Gastroesophageal sphincter (tissue), 4 donors: ENCODE measurements at regions not wholly inside any gene's neighbourhood (a gene's known extent, or its start where the extent isn't known, plus 50 kb on each side); places are given as distances from the start of the nearest gene placed in this dataset.

Experiments
- ATAC-seq: fragments of 150-250 bp; one replicate; pipeline ENCODE4 v1.9.1; 2016; ENCODE audit warnings: mild to moderate bottlenecking, moderate library complexity
- H3K27ac ChIP-seq, 4 donors: fragments of 200-600 bp; sonication (generic) in 3 of 4; 1 replicate in 3 of 4; 2 replicates in 1 of 4; pipeline ENCODE4 v1.5.1; 2016 to 2019
- H3K27me3 ChIP-seq: fragments of 200-600 bp; sonication (generic); one replicate; pipeline ENCODE4 v1.5.1; 2019
- H3K36me3 ChIP-seq, 2 donors: fragments of 200-600 bp; sonication (generic); one replicate each; pipeline ENCODE4 v1.5.1; 2019; ENCODE audit warnings: control low read depth in 1 of 2
- H3K4me1 ChIP-seq, 3 donors: fragments of 200-600 bp; sonication (generic); 1 replicate in 2 of 3; 2 replicates in 1 of 3; pipeline ENCODE4 v1.5.1; 2016 to 2019; ENCODE audit warnings: control low read depth in 2 of 3
- H3K4me3 ChIP-seq, 2 donors: fragments of 200-600 bp; sonication (generic); one replicate each; pipeline ENCODE4 v1.5.1; 2019; ENCODE audit warnings: mild to moderate bottlenecking in 1 of 2, moderate library complexity in 1 of 2
- H3K9me3 ChIP-seq, 3 donors: fragments of 200-600 bp; sonication (generic); one replicate each; pipeline ENCODE4 v1.5.1; 2017 to 2019; ENCODE audit warnings: control low read depth in 2 of 3
- CTCF ChIP-seq, 4 experiments: fragments of 200-600 bp in 2 of 4; fragments of 450-650 bp in 2 of 4; sonication (generic) in 1 of 4; IDR thresholded peaks; one replicate each; pipeline ENCODE4 v1.5.1; 2017 to 2019; ENCODE audit warnings: antibody characterized with exemption in 4 of 4, mild to moderate bottlenecking in 2 of 4, moderate library complexity in 2 of 4
- EP300 ChIP-seq: sonication (generic); formaldehyde crosslinking; IDR thresholded peaks from one replicate; pipeline ENCODE4 v1.6.1; 2017; ENCODE audit warnings: antibody characterized with exemption, mild to moderate bottlenecking
- POLR2A ChIP-seq, 2 donors: fragments of 450-650 bp; IDR thresholded peaks; one replicate each; pipeline ENCODE4 v1.6.1; 2017; ENCODE audit warnings: antibody characterized with exemption in 2 of 2, mild to moderate bottlenecking in 2 of 2, moderate library complexity in 1 of 2
- POLR2AphosphoS5 ChIP-seq: sonication (generic); formaldehyde crosslinking; IDR thresholded peaks from one replicate; pipeline ENCODE4 v1.6.1; 2017; ENCODE audit warnings: antibody characterized with exemption
- WGBS, 2 donors: methylation state at CpG; one replicate each; pipeline ENCODE4 v1.1.5; 2018; ENCODE audit warnings: low coverage in 1 of 2; 5-methylcytosine and 5-hydroxymethylcytosine counted together

GRCh38 chr13:40386586-40386985, 279.9 kb downstream of the FOXO1 start:
- TF ChIP-seq POLR2A (IDR thresholded peaks at IDR 0.05): no peak
- no peak for TF ChIP-seq EP300
- TF ChIP-seq POLR2AphosphoS5: no peak
- TF ChIP-seq CTCF (IDR thresholded peaks at IDR 0.05): no peak
- H3K27ac ChIP-seq: no peak overlapping the region
- no peak for ATAC-seq
- no peaks in the 10 kb centered on the region for H3K36me3 ChIP-seq
- 88 to 94% methylated on average over 4 of the region's 4 CpGs for WGBS, 2 donors
- H3K27me3 ChIP-seq: no peaks in the 10 kb centered on the region
- H3K4me3 ChIP-seq: no peak overlapping the region
- no peaks in the 10 kb centered on the region for H3K9me3 ChIP-seq
- H3K4me1 ChIP-seq: peaks cover 0 to 25% (median 0%) of the 10 kb centered on the region in 3 donors

- Histone ChIP-seq H3K9me3 (no peaks in the 10 kb centered on the region), H3K27ac (no peak overlapping the region), H3K4me1 (peaks cover 0 to 33% (median 0%) of the 10 kb centered on the region in 3 donors), H3K4me3 (no peak overlapping the region), H3K27me3 (no peaks in the 10 kb centered on the region), H3K36me3 (no peaks in the 10 kb centered on the region)
- WGBS, 2 donors: 85 to 88% methylated on average over 2 to 5 of the region's 6 CpGs
- ATAC-seq: no peak
- TF ChIP-seq EP300 (no peak), CTCF (IDR thresholded peaks at IDR 0.05) (no peak), POLR2AphosphoS5 (no peak), POLR2A (IDR thresholded peaks at IDR 0.05) (no peak)
Measured at GRCh38 chr13:40387775-40388174, 278.7 kb downstream of the FOXO1 start.

GRCh38 chr13:40388617-40389016, 277.8 kb downstream of the FOXO1 start:
- peaks cover 0 to 33% (median 0%) of the 10 kb centered on the region in 3 donors for H3K4me1 ChIP-seq
- no peak overlapping the region for H3K27ac ChIP-seq
- H3K27me3 ChIP-seq: no peaks in the 10 kb centered on the region
- H3K9me3 ChIP-seq: no peaks in the 10 kb centered on the region
- H3K36me3 ChIP-seq: no peaks in the 10 kb centered on the region
- TF ChIP-seq EP300: no peak
- no peak for TF ChIP-seq CTCF (IDR thresholded peaks at IDR 0.05)
- TF ChIP-seq POLR2AphosphoS5: no peak
- no peak for TF ChIP-seq POLR2A (IDR thresholded peaks at IDR 0.05)
- 77 to 100% methylated on average over 2 to 5 of the region's 11 CpGs for WGBS, 2 donors
- no peak overlapping the region for H3K4me3 ChIP-seq
- no peak for ATAC-seq

- Histone ChIP-seq H3K27me3 (no peaks in the 10 kb centered on the region), H3K4me1 (peaks cover 0 to 33% (median 0%) of the 10 kb centered on the region in 3 donors), H3K9me3 (no peaks in the 10 kb centered on the region), H3K27ac (no peak overlapping the region), H3K4me3 (no peak overlapping the region), H3K36me3 (no peaks in the 10 kb centered on the region)
- TF ChIP-seq POLR2A (IDR thresholded peaks at IDR 0.05) (no peak), POLR2AphosphoS5 (no peak), CTCF (IDR thresholded peaks at IDR 0.05) (no peak), EP300 (no peak)
- 33% methylated on average over 2 of the region's 10 CpGs; no CpG with 5 or more reads in 1 of the 2 donors for WGBS, 2 donors
- ATAC-seq: no peak
Measured at GRCh38 chr13:40389081-40389641, 277.3 kb downstream of the FOXO1 start.

GRCh38 chr13:40390401-40390916, 276.0 kb downstream of the FOXO1 start:
- Histone ChIP-seq H3K27me3 (no peaks in the 10 kb centered on the region), H3K4me3 (no peak overlapping the region), H3K27ac (peak overlapping the region in 2 of 4 donors; percentile 7 to 26), H3K9me3 (no peaks in the 10 kb centered on the region), H3K36me3 (no peaks in the 10 kb centered on the region), H3K4me1 (peaks cover 0 to 33% (median 0%) of the 10 kb centered on the region in 3 donors)
- no peak for TF ChIP-seq CTCF (IDR thresholded peaks at IDR 0.05)
- no peak for TF ChIP-seq POLR2A (IDR thresholded peaks at IDR 0.05)
- no peak for TF ChIP-seq EP300
- TF ChIP-seq POLR2AphosphoS5: no peak
- whole genome bisulfite sequencing, 2 donors: 35 to 53% methylated on average over 4 to 8 of the region's 9 CpGs
- no peak for ATAC-seq
